Calu3 (cell line): ENCODE measurements at regions not wholly inside any gene's neighbourhood (a gene's known extent, or its start where the extent isn't known, plus 50 kb on each side); places are given as distances from the start of the nearest gene placed in this dataset.

Experiments used
- BruUV-seq: library from RNA; stranded (reverse); fragments of 400-500 nt; replicated peaks from 2 replicates; lab custom pipeline; 2021; lab: Mats Ljungman, UMichigan
- CTCF ChIA-PET: fragments of 300-600 bp; sonication (Branson Sonifier 250); formaldehyde crosslinking; loops from one replicate; lab custom pipeline; 2022; ENCODE audit warnings: antibody characterized with exemption; lab: Charles Lee
- DNase-seq: peaks from one replicate; pipeline ENCODE4 v3.0.0; 2022
- H3K27ac Mint-ChIP-seq: one replicate; pipeline ENCODE4 v1.8.0; 2022; ENCODE audit warnings: mixed read lengths; ENCODE audit not compliant: unreplicated experiment
- H3K27me3 Mint-ChIP-seq: one replicate; pipeline ENCODE4 v1.8.0; 2022; ENCODE audit warnings: mixed read lengths; ENCODE audit not compliant: unreplicated experiment
- H3K36me3 Mint-ChIP-seq: one replicate; pipeline ENCODE4 v1.8.0; 2022; ENCODE audit warnings: mild to moderate bottlenecking, moderate library complexity, mixed read lengths; ENCODE audit not compliant: insufficient read depth, unreplicated experiment
- H3K4me1 Mint-ChIP-seq: one replicate; pipeline ENCODE4 v1.8.0; 2022; ENCODE audit warnings: mild to moderate bottlenecking, low read depth, mixed read lengths; ENCODE audit not compliant: unreplicated experiment
- H3K4me3 Mint-ChIP-seq: one replicate; pipeline ENCODE4 v1.8.0; 2022; ENCODE audit warnings: mild to moderate bottlenecking, low read depth, moderate library complexity, mixed read lengths; ENCODE audit not compliant: unreplicated experiment
- H3K9me3 Mint-ChIP-seq: one replicate; pipeline ENCODE4 v1.8.0; 2022; ENCODE audit warnings: low read depth, mixed read lengths; ENCODE audit not compliant: unreplicated experiment
- intact Hi-C: fragments of 100-400 bp; cut with micrococcal nuclease; formaldehyde crosslinking; loops from one replicate; pipeline ENCODE4 v1.10.0; 2022; ENCODE audit not compliant: unreplicated experiment
- TF ChIP-seq, protein P1 (sequence below): fragments of 200-600 bp; IDR thresholded peaks from one replicate; pipeline ENCODE4 v1.8.0; 2022; ENCODE audit warnings: antibody characterized with exemption; ENCODE audit not compliant: unreplicated experiment

DNA sequence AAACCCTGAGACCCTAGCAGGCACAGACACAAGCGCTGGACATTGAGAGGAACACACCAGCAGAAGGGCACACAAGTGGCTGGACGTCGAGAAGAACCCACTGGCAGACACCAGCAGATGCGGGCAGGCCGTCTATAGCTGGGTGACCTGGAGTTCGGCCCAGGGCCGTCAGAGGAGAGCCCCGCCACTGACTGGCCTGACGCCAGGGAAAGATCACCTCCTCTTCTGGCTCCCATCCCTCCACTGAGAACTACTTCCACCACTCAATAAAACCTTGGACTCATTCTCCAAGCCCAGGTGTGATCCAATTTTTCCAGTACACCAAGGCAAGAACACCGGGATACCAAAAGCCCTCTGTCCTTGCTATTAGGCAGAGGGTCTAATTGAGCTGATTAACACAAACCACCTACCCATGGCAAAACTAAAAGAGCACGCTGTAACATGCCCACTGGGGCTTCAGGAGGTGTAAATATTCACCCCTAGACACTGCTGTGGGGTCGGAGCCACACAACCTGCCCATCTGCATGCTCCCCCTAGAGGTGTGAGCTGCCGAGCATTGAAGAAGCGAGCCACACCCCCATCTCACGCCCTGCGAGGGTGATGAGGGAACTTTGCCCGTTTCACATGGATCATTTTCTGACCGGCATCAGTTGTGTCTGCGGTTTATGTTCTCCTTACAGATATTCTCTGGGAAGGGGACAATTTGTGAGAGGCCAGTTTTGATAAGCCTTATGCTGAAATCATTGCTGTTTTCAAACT lies 104.8 kb downstream of the HLX start:
- Mint-ChIP-seq H3K4me3 (no peak overlapping the region), H3K27me3 (no peaks in the 10 kb centered on the region), H3K36me3 (no peaks in the 10 kb centered on the region), H3K4me1 (no peaks in the 10 kb centered on the region), H3K9me3 (peaks cover 2% of the 10 kb centered on the region), H3K27ac (no peak overlapping the region)
- CTCF ChIA-PET = interaction anchor here (1.1 kb wide), 1 partner anchor 42 kb away, joined by 3 read pairs; no protein-coding TSS in a partner anchor
- TF ChIP-seq, protein P1, sequence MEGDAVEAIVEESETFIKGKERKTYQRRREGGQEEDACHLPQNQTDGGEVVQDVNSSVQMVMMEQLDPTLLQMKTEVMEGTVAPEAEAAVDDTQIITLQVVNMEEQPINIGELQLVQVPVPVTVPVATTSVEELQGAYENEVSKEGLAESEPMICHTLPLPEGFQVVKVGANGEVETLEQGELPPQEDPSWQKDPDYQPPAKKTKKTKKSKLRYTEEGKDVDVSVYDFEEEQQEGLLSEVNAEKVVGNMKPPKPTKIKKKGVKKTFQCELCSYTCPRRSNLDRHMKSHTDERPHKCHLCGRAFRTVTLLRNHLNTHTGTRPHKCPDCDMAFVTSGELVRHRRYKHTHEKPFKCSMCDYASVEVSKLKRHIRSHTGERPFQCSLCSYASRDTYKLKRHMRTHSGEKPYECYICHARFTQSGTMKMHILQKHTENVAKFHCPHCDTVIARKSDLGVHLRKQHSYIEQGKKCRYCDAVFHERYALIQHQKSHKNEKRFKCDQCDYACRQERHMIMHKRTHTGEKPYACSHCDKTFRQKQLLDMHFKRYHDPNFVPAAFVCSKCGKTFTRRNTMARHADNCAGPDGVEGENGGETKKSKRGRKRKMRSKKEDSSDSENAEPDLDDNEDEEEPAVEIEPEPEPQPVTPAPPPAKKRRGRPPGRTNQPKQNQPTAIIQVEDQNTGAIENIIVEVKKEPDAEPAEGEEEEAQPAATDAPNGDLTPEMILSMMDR = no peak
- DNase-seq = peak; percentile 28
- intact Hi-C loops = no loop called here
- no TSS peak for BruUV-seq

DNA sequence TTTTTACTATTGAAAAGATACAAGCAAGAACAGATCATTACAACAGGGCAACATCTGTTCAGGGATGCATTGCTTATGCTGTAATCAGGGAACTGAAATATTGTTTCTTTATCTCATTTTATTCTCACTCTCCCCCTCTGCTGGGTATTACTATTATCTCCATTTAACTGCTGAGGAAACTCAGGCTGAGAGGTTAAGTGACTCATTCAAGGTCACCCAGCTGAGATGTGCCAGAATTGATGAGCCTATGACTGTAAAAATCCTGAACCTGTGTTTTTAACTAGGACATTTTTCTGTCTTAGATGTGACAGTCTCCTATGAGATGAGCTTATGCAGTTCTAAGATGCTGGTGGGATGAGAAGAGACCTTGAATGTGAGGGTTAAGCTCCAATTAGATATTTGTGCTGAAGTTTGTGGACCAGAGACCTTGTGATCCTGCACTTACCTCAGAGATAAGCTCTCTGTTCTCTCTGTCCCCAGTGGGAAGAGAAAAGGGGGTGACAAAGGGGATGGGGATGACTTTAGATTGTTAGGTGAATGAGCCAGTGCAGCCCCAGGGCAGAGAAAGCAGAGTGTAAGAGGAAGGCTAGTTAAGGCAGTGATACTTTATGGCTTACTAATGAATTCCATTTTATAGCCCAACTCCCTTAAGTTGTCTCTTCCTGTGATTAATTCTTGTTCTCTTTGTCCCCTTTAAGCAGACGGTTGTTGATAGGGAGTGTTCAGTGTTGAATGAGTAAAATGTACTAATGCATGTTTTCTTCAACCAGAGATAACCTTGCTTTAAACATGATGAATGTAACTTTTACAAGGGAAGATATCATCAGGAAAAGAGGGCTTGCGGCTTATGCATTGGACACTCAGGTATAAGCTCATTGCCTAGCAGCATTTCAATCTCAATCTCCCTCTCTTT lies 111.4 kb downstream of the HLX start:
- no peak overlapping the region for H3K27ac Mint-ChIP-seq
- no peaks in the 10 kb centered on the region for H3K36me3 Mint-ChIP-seq
- DNase-seq = no peak
- H3K4me1 Mint-ChIP-seq = peaks cover 10% of the 10 kb centered on the region
- intact Hi-C loops = loop anchor here (5.0 kb wide), 2 partner anchors 83 to 212 kb away; no protein-coding TSS in a partner anchor
- TF ChIP-seq, protein P1 = no peak
- no TSS peak for BruUV-seq
- H3K4me3 Mint-ChIP-seq = no peak overlapping the region
- CTCF ChIA-PET = interaction anchor here (0.6 kb wide), 1 partner anchor 67 kb away, joined by 3 read pairs; no protein-coding TSS in a partner anchor
- H3K9me3 Mint-ChIP-seq = no peaks in the 10 kb centered on the region
- H3K27me3 Mint-ChIP-seq = no peaks in the 10 kb centered on the region

DNA sequence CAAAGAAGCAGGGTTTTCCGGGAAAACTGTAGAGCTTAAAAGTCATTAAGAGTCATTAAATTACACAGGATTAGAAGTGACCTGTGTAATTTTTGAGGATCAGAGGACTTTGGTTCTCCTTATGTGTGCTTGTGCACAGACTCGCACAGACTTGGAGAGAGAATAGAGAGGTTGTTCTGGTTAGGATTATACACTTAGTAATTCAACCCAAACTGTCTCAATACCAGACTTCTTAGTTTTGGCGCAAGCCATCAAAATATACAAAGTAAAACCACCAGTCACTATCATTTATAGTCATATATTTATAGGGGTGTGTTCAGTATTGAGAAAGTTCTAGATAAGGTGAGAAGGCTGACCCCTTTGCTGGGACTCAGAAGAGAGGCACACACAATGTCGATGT lies 112.3 kb downstream of the HLX start:
- intact Hi-C loops = loop anchor here (5.0 kb wide), 2 partner anchors 84 to 211 kb away; no protein-coding TSS in a partner anchor
- no peak overlapping the region for H3K4me3 Mint-ChIP-seq
- no peak for DNase-seq
- no peaks in the 10 kb centered on the region for H3K9me3 Mint-ChIP-seq
- H3K36me3 Mint-ChIP-seq = no peaks in the 10 kb centered on the region
- TF ChIP-seq, protein P1 = no peak
- no TSS peak for BruUV-seq
- H3K27me3 Mint-ChIP-seq = no peaks in the 10 kb centered on the region
- CTCF ChIA-PET = interaction anchor here (0.6 kb wide), 1 partner anchor 23 kb away, joined by 3 read pairs; no protein-coding TSS in a partner anchor
- H3K4me1 Mint-ChIP-seq = peaks cover 10% of the 10 kb centered on the region
- no peak overlapping the region for H3K27ac Mint-ChIP-seq

DNA sequence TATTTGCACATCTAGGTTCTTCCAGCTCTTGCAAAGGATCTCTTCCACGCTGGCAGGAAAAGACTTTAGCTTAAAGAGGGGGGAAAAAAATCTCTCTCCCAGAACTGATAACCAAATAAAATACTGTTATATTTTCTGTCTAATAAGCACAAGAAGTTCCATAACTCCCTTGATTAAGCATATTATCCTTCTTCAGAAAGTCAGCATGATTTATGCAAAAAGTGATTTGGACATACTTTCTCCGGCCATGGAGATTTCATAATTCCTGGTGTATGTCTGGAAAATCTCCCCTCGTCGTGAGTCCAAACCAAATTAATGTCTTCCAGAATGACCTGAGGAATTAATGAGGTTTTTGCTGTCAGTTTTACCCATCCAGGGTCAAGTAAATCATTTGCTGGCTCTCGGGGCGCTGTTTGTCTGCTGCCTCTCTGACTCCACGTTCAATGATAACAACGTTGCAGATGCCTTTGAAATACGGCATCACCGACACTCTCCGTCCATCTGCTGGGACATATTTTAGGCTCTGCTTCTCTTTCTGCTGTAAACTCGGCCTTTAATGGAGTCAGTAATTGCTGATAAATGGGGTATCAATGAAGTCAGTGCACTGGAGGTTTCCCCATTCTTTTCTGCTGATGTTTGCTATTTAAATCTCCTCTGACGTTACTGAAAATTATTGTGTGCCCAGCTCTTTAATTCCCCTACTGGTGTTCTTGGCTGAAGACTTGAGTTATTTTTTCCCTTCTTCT lies 112.9 kb downstream of the HLX start:
- Mint-ChIP-seq H3K36me3 (no peaks in the 10 kb centered on the region), H3K27ac (no peak overlapping the region), H3K4me1 (peaks cover 10% of the 10 kb centered on the region), H3K27me3 (no peaks in the 10 kb centered on the region), H3K9me3 (peaks cover 2% of the 10 kb centered on the region), H3K4me3 (no peak overlapping the region)
- TF ChIP-seq, protein P1 = no peak
- CTCF ChIA-PET = interaction anchor here (0.6 kb wide), 1 partner anchor 24 kb away, joined by 3 read pairs; no protein-coding TSS in a partner anchor
- no TSS peak for BruUV-seq
- intact Hi-C loops = loop anchor here (5.0 kb wide), 2 partner anchors 85 to 210 kb away; no protein-coding TSS in a partner anchor
- no peak for DNase-seq
